BJ (cell line): ENCODE measurements at regions not wholly inside any gene's neighbourhood (a gene's known extent, or its start where the extent isn't known, plus 50 kb on each side); places are given as distances from the start of the nearest gene placed in this dataset.

Source experiments
- CTCF ChIA-PET: fragments of 350-600 bp; formaldehyde crosslinking; extraction: SDS; loops from one replicate; lab custom pipeline; 2021; ENCODE audit warnings: antibody characterized with exemption, inconsistent platforms; lab: Yijun Ruan, JAX
- POLR2A ChIA-PET: fragments of 300-600 bp; sonication (Branson Sonifier 250); formaldehyde crosslinking; extraction: SDS; loops from one replicate; lab custom pipeline; 2021; ENCODE audit warnings: antibody characterized with exemption; lab: Charles Lee
- DNase-seq: peaks from one replicate; pipeline ENCODE4 v3.0.0-alpha.2; 2011; ENCODE audit warnings: low read depth
- H3K27me3 ChIP-seq: 2 replicates; pipeline ENCODE4 v1.6.0; 2011; ENCODE audit warnings: low read length; ENCODE audit not compliant: control insufficient read depth, insufficient read depth
- H3K36me3 ChIP-seq: 2 replicates; pipeline ENCODE4 v1.5.1; 2011; ENCODE audit warnings: low read length; ENCODE audit not compliant: control insufficient read depth, insufficient read depth
- H3K4me3 ChIP-seq: 2 replicates; pipeline ENCODE4 v1.5.1; 2011; ENCODE audit warnings: low read depth, mild to moderate bottlenecking, control low read depth, low read length
- TF ChIP-seq, protein P1 (sequence below): IDR thresholded peaks from 2 replicates; pipeline ENCODE4 v1.5.1; 2011; ENCODE audit warnings: low read depth, mild to moderate bottlenecking, control low read depth, inconsistent platforms, low read length, moderate library complexity; ENCODE audit not compliant: insufficient read depth

DNA sequence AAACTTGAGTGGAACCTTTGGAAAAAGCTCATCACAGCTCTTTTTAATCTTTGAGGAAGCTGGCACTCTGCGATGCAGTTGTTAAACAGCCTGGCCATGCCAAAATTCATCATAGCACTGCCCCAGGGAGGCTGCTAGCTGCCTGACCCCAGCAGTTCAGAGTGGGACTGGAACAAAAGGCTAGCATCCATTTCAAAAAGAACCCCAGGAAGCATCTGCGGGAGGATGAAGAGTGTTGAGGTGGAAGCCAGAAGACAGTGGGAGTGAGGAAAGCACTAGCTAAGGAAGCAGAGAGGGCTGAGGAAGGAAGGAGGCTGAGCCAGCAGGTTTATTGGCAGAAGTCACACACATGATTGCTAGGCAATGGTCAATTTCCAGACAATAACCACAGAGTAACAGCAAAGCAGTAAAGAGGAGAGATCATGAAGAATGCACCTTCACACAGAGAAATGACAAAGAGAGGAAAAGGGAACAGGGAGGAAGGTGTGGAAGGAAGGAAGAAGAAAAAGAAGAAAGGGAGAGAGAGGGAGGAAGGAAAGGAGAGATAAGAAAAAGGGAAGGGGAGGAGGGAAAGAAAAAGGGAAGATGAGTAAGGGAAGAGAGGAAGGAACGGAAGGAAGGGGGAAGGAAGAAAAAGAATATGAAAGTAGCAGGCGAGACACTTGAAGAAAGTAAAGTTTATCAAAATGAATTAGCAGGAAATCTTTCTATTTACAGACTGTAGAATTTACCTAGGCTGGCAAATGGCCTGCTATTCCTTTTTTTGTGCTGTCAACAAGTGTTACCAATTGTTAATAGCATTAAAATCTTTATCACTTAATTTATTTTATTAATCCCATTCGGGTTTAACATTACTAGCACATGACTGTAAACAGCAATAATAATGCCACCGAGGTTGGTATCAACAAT lies 270.0 kb upstream of the PSMD7 start:
- no peaks in the 10 kb centered on the region for H3K36me3 ChIP-seq
- DNase-seq: no peak
- ChIA-PET CTCF (interaction anchor here (0.6 kb wide), 1 partner anchor 16 kb away, joined by 3 read pairs; no protein-coding TSS in a partner anchor), POLR2A (no interaction called here)
- no peak overlapping the region for H3K4me3 ChIP-seq
- TF ChIP-seq, protein P1, sequence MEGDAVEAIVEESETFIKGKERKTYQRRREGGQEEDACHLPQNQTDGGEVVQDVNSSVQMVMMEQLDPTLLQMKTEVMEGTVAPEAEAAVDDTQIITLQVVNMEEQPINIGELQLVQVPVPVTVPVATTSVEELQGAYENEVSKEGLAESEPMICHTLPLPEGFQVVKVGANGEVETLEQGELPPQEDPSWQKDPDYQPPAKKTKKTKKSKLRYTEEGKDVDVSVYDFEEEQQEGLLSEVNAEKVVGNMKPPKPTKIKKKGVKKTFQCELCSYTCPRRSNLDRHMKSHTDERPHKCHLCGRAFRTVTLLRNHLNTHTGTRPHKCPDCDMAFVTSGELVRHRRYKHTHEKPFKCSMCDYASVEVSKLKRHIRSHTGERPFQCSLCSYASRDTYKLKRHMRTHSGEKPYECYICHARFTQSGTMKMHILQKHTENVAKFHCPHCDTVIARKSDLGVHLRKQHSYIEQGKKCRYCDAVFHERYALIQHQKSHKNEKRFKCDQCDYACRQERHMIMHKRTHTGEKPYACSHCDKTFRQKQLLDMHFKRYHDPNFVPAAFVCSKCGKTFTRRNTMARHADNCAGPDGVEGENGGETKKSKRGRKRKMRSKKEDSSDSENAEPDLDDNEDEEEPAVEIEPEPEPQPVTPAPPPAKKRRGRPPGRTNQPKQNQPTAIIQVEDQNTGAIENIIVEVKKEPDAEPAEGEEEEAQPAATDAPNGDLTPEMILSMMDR: no peak
- no peaks in the 10 kb centered on the region for H3K27me3 ChIP-seq

DNA sequence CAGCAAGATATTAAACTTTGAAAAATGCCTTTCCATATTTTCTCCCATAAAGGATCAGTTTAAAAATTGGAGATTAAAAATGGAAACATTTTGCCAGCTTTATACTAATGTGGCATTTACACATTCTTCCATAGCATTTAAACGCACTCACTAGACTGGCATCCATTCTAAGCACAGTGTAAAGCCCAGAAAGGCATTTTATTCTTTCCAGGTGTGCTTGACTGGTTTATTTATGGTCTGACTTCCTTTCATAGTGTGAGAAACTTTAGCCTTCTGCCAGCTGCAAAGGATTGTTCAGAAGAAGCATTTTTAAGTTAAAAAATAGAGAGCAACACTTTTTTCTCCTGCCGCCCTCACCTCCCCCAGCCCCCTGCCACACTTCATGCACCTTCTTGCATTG lies 271.7 kb upstream of the PSMD7 start:
- H3K4me3 ChIP-seq: no peak overlapping the region
- DNase-seq: no peak
- TF ChIP-seq, protein P1: no peak
- CTCF ChIA-PET: interaction anchor here (1.4 kb wide), 1 partner anchor 14 kb away, joined by 5 read pairs; no protein-coding TSS in a partner anchor
- H3K36me3 ChIP-seq: no peaks in the 10 kb centered on the region
- H3K27me3 ChIP-seq: no peaks in the 10 kb centered on the region
- POLR2A ChIA-PET: no interaction called here

DNA sequence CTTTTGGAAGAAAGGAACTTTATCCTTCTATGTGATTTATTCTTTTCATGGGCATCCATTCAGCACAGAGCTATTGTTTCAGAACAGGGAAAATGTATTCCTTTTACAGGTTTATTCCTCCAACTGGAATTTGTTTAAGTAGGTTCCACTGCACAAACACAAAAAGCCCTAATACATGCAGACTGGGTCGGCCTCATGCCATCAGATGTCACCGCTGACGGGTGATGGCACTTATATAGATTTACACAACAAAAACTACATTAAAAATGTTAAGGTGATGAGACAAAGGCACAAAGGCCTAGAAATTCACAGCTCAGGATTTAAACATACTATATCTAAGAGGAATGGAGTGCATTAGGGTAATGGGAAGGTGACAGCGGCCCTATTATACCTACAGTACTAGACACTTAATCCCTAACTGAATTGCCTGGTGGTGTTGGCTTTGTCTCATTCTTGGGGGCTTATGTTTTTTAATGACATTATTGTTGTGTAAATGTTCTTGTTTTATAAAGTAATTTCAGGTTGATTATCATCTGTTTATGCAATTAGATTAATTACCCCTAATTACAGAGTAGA lies 276.4 kb upstream of the PSMD7 start:
- Histone ChIP-seq H3K36me3 (no peaks in the 10 kb centered on the region), H3K4me3 (no peak overlapping the region), H3K27me3 (no peaks in the 10 kb centered on the region)
- ChIA-PET POLR2A (no interaction called here), CTCF (interaction anchor here (0.6 to 1.1 kb wide), 3 partner anchors 14 to 64 kb away, joined by 3 read pairs; no protein-coding TSS in a partner anchor)
- TF ChIP-seq, protein P1: no peak
- no peak for DNase-seq

DNA sequence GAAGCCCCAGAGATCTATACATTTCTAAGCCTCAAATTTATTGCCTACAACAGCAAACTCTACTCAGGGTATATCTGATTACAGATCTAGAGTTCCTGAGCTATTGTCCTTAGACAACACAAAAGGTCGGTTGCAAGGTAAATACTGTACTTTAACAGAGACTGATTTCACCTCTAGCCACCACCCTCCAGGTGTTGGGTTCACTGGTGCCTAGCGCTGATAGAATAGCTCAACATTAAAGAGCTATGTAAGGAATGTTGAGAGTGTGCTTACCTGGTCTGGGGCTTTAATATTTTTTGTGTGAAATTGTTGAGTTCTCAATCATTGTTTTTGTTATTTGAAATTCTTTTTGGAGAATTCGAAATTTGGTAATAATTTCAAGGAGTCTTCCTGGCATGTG lies 277.0 kb upstream of the PSMD7 start:
- no peak for DNase-seq
- ChIA-PET CTCF (interaction anchor here (0.6 to 1.1 kb wide), 3 partner anchors 15 to 63 kb away, joined by 3 read pairs; no protein-coding TSS in a partner anchor), POLR2A (no interaction called here)
- Histone ChIP-seq H3K36me3 (no peaks in the 10 kb centered on the region), H3K27me3 (no peaks in the 10 kb centered on the region), H3K4me3 (no peak overlapping the region)
- TF ChIP-seq, protein P1: no peak

DNA sequence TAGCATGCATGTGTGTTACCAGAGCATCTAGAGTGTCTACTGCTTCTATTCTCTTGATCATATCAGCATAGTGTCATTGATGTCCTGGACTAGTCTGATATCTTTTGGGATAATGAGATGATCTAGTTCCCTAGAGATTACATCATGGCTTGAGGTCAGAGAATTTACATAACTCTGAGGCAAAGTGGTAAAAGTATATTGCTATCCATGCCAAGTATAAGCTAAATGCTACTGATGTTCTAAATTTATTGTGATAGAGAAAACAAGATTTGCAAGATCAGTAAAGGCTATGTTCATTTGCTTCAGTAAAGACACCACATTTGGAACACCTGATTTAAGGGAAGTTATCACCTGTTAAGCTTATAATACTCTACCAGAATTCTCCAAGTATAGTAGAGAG lies 280.7 kb upstream of the PSMD7 start:
- no peak for DNase-seq
- TF ChIP-seq, protein P1: no peak
- POLR2A ChIA-PET: no interaction called here
- Histone ChIP-seq H3K36me3 (no peaks in the 10 kb centered on the region), H3K27me3 (no peaks in the 10 kb centered on the region), H3K4me3 (no peak overlapping the region)
- CTCF ChIA-PET: no interaction called here
